SU-DHL-6 (cell line): ENCODE measurements at regions not wholly inside any gene's neighbourhood (a gene's known extent, or its start where the extent isn't known, plus 50 kb on each side); places are given as distances from the start of the nearest gene placed in this dataset.

Experiments
- CTCF ChIP-seq: fragments of 200-600 bp; sonication (generic); IDR thresholded peaks from one replicate; pipeline ENCODE4 v1.5.1; 2017; ENCODE audit warnings: antibody characterized with exemption, mild to moderate bottlenecking, low read length, moderate library complexity; ENCODE audit not compliant: insufficient read depth, poor library complexity, severe bottlenecking
- EZH2phosphoT487 ChIP-seq: fragments of 200-600 bp; sonication (generic), shearing (Covaris generic); conservative IDR thresholded peaks from 2 replicates; pipeline ENCODE4 v1.6.1; 2018; ENCODE audit warnings: mild to moderate bottlenecking, antibody characterized with exemption, low read length, moderate library complexity, mixed read lengths

DNA sequence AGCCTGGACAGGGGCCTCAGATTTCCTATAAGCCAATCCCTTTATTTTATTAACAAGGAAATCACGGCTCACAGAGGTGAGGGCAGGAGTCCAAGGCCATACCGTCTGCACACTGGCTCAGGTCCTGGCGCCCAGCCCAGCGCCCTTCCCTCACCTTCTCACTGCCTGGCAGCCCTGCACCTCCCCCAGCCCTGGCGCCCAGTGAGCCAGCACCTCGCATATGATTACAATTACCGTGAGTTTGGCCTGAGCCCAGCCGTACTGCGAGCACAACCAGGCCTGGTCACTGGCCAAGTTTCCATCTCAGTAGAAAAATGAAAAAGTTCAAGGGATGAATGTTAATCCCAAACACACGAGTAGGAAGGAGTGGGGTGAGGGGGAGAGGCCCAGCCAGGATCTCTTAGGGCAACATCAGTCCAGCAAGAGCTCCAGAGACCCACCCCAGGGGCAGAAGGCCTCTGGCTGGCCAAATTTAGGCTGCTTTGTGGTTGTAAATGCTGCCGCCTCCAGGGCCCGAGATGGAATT is 68.4 kb downstream of the MCFD2 start:
- TF ChIP-seq CTCF (no peak), EZH2phosphoT487 (no peak)
